ENCODE measurements at regions not wholly inside any gene's neighbourhood (a gene's known extent, or its start where the extent isn't known, plus 50 kb on each side); places are given as distances from the start of the nearest gene placed in this dataset.

GRCh38 chr18:78920456-78921138, 59.0 kb upstream of the SALL3 start:
- H3K27ac ChIP-seq, result no peak overlapping the region
- H3K27me3 ChIP-seq (ENCODE audit: insufficient read depth, low read depth), result no peaks in the 10 kb centered on the region
- no peaks in the 10 kb centered on the region for H3K36me3 ChIP-seq (ENCODE audit: insufficient read depth)
- H3K4me2 ChIP-seq, result no peak overlapping the region
- H3K4me1 ChIP-seq (ENCODE audit: low read depth, poor library complexity, severe bottlenecking), result no peaks in the 10 kb centered on the region
- H4K20me1 ChIP-seq (ENCODE audit: insufficient read depth), result no peaks in the 10 kb centered on the region
- H2AFZ ChIP-seq (ENCODE audit: low read depth), result no peak overlapping the region
- no peak overlapping the region for H3K9ac ChIP-seq
- TF ChIP-seq CTCF (conservative IDR thresholded peaks at IDR 0.05; ENCODE audit: low read depth, low read length), result no peak
- no peak overlapping the region for H3K4me3 ChIP-seq (IDR thresholded peaks at IDR 0.05; ENCODE audit: insufficient read depth, low read depth, low read length)
- H3K79me2 ChIP-seq (ENCODE audit: insufficient read depth, low read depth), result no peaks in the 10 kb centered on the region

- Histone ChIP-seq H3K4me2 (no peak overlapping the region), H3K79me2 (ENCODE audit: insufficient read depth, low read depth) (no peaks in the 10 kb centered on the region), H4K20me1 (ENCODE audit: insufficient read depth) (no peaks in the 10 kb centered on the region), H3K4me3 (IDR thresholded peaks at IDR 0.05; ENCODE audit: insufficient read depth, low read depth, low read length) (no peak overlapping the region), H3K27ac (no peak overlapping the region), H3K9ac (no peak overlapping the region), H3K36me3 (ENCODE audit: insufficient read depth) (no peaks in the 10 kb centered on the region), H3K27me3 (ENCODE audit: insufficient read depth, low read depth) (no peaks in the 10 kb centered on the region), H3K4me1 (ENCODE audit: low read depth, poor library complexity, severe bottlenecking) (no peaks in the 10 kb centered on the region), H2AFZ (ENCODE audit: low read depth) (no peak overlapping the region)
- no peak for TF ChIP-seq CTCF (conservative IDR thresholded peaks at IDR 0.05; ENCODE audit: low read depth, low read length)
Observed at GRCh38 chr18:78922856-78923255, 56.8 kb upstream of the SALL3 start.

- TF ChIP-seq CTCF (conservative IDR thresholded peaks at IDR 0.05; ENCODE audit: low read depth, low read length), result no peak
- no peak overlapping the region for H3K9ac ChIP-seq
- no peak overlapping the region for H3K4me2 ChIP-seq
- H3K4me3 ChIP-seq (IDR thresholded peaks at IDR 0.05; ENCODE audit: insufficient read depth, low read depth, low read length), result no peak overlapping the region
- no peaks in the 10 kb centered on the region for H3K36me3 ChIP-seq (ENCODE audit: insufficient read depth)
- H3K27ac ChIP-seq, result no peak overlapping the region
- no peaks in the 10 kb centered on the region for H3K79me2 ChIP-seq (ENCODE audit: insufficient read depth, low read depth)
- no peaks in the 10 kb centered on the region for H3K27me3 ChIP-seq (ENCODE audit: insufficient read depth, low read depth)
- H4K20me1 ChIP-seq (ENCODE audit: insufficient read depth), result no peaks in the 10 kb centered on the region
- no peak overlapping the region for H2AFZ ChIP-seq (ENCODE audit: low read depth)
- H3K4me1 ChIP-seq (ENCODE audit: low read depth, poor library complexity, severe bottlenecking), result no peaks in the 10 kb centered on the region
Observed at GRCh38 chr18:78924301-78924700, 55.3 kb upstream of the SALL3 start.

GRCh38 chr18:78924786-78925540, 54.7 kb upstream of the SALL3 start:
- no peak overlapping the region for H2AFZ ChIP-seq (ENCODE audit: low read depth)
- no peaks in the 10 kb centered on the region for H3K27me3 ChIP-seq (ENCODE audit: insufficient read depth, low read depth)

More at GRCh38 chr18:78924786-78925540, 54.7 kb upstream of the SALL3 start:
- Histone ChIP-seq H3K4me1 (ENCODE audit: low read depth, poor library complexity, severe bottlenecking) (no peaks in the 10 kb centered on the region), H4K20me1 (ENCODE audit: insufficient read depth) (no peaks in the 10 kb centered on the region), H3K9ac (no peak overlapping the region), H3K27ac (no peak overlapping the region), H3K4me3 (IDR thresholded peaks at IDR 0.05; ENCODE audit: insufficient read depth, low read depth, low read length) (no peak overlapping the region), H3K79me2 (ENCODE audit: insufficient read depth, low read depth) (no peaks in the 10 kb centered on the region), H3K36me3 (ENCODE audit: insufficient read depth) (no peaks in the 10 kb centered on the region), H3K4me2 (no peak overlapping the region)
- no peak for TF ChIP-seq CTCF (conservative IDR thresholded peaks at IDR 0.05; ENCODE audit: low read depth, low read length)

Data from KMS-11 (cell line).